ENCODE measurements at regions not wholly inside any gene's neighbourhood (a gene's known extent, or its start where the extent isn't known, plus 50 kb on each side); places are given as distances from the start of the nearest gene placed in this dataset.

GRCh38 chr16:5965321-5965720, 867.7 kb upstream of the EEF2KMT start:
- no peaks in the 10 kb centered on the region for H3K27me3 ChIP-seq (ENCODE audit: insufficient read depth)
- H3F3A ChIP-seq (replicated peaks; ENCODE audit: low read depth): no peaks in the 10 kb centered on the region
- Mint-ChIP-seq H3K27ac (no peak overlapping the region), H3K4me3 (no peak overlapping the region), H3K27me3 (ENCODE audit: insufficient read depth, low read depth, poor library complexity) (peaks cover 3% of the 10 kb centered on the region), H3K9me3 (no peaks in the 10 kb centered on the region), H3K4me1 (peaks cover 14% of the 10 kb centered on the region), H3K36me3 (ENCODE audit: low read depth) (no peaks in the 10 kb centered on the region)
- no peak overlapping the region for H3K4me3 ChIP-seq
- no peak overlapping the region for H3K4me2 ChIP-seq
- no peaks in the 10 kb centered on the region for H3K9me2 ChIP-seq (ENCODE audit: insufficient read depth)
- TF ChIP-seq CREB1 (CRISPR knock-in tag; IDR thresholded peaks at IDR 0.05; ENCODE audit: low read depth): no peak
- no peak for TF ChIP-seq ZNF331 (CRISPR knock-in tag; IDR thresholded peaks at IDR 0.05; ENCODE audit: low read depth)
- TF ChIP-seq JUNB (IDR thresholded peaks at IDR 0.05; ENCODE audit: unreplicated experiment): no peak
- no peak for TF ChIP-seq ZNF114 (CRISPR knock-in tag; IDR thresholded peaks at IDR 0.05)
- no peak for TF ChIP-seq POLR2AphosphoS5 (IDR thresholded peaks at IDR 0.05; ENCODE audit: low read depth)
- no peak for TF ChIP-seq STAT1 (IDR thresholded peaks at IDR 0.05; ENCODE audit: unreplicated experiment)
- no peak for TF ChIP-seq NANOG (IDR thresholded peaks at IDR 0.05; ENCODE audit: borderline replicate concordance)
- TF ChIP-seq EZH2 (IDR thresholded peaks at IDR 0.05; ENCODE audit: low read depth, unreplicated experiment): no peak
- H3K79me2 ChIP-seq (replicated peaks; ENCODE audit: insufficient read depth): no peaks in the 10 kb centered on the region
- H3K27ac ChIP-seq (ENCODE audit: low read depth): no peak overlapping the region
- DNase-seq (ENCODE audit: low spot score): no peak
- no peak for ATAC-seq
- no peak overlapping the region for H2AFZ ChIP-seq
- H4K20me1 ChIP-seq (replicated peaks; ENCODE audit: insufficient read depth): no peaks in the 10 kb centered on the region
- H3K4me1 ChIP-seq (ENCODE audit: insufficient read depth): no peaks in the 10 kb centered on the region; the same call in 1 of the 2 replicates
- 0 out of 2 replicates have a peak, but pooled peaks cover 3% of the 10 kb centered on the region for H3K36me3 ChIP-seq (ENCODE audit: insufficient read depth)

- H3K9me3 Mint-ChIP-seq: no peaks in the 10 kb centered on the region
- TF ChIP-seq EZH2phosphoT487 (IDR thresholded peaks at IDR 0.05; ENCODE audit: unreplicated experiment): no peak
- no peak for TF ChIP-seq ZNF331 (CRISPR knock-in tag; IDR thresholded peaks at IDR 0.05; ENCODE audit: low read depth)
- no peak for TF ChIP-seq STAT1 (IDR thresholded peaks at IDR 0.05; ENCODE audit: unreplicated experiment)
- TF ChIP-seq REST (IDR thresholded peaks at IDR 0.05; ENCODE audit: unreplicated experiment): no peak
- TF ChIP-seq POLR2AphosphoS5 (IDR thresholded peaks at IDR 0.05; ENCODE audit: low read depth): no peak
- TF ChIP-seq NANOG (IDR thresholded peaks at IDR 0.05; ENCODE audit: borderline replicate concordance): no peak
- TF ChIP-seq EZH2 (IDR thresholded peaks at IDR 0.05; ENCODE audit: low read depth, unreplicated experiment): no peak
- TF ChIP-seq CREB1 (CRISPR knock-in tag; IDR thresholded peaks at IDR 0.05; ENCODE audit: low read depth): no peak
- no peak for TF ChIP-seq CTCF (conservative IDR thresholded peaks at IDR 0.05; ENCODE audit: low read depth in 2 of 2)
- Histone ChIP-seq H3K4me1 (ENCODE audit: insufficient read depth) (no peaks in the 10 kb centered on the region), H3K79me2 (replicated peaks; ENCODE audit: insufficient read depth) (no peaks in the 10 kb centered on the region), H3F3A (replicated peaks; ENCODE audit: low read depth) (no peaks in the 10 kb centered on the region), H3K27me3 (ENCODE audit: insufficient read depth) (no peaks in the 10 kb centered on the region), H3K36me3 (ENCODE audit: insufficient read depth) (no peaks in the 10 kb centered on the region), H3K9me2 (ENCODE audit: insufficient read depth) (no peaks in the 10 kb centered on the region), H2AFZ (no peak overlapping the region), H4K20me1 (replicated peaks; ENCODE audit: insufficient read depth) (no peaks in the 10 kb centered on the region), H3K27ac (ENCODE audit: low read depth) (no peak overlapping the region), H3K4me3 (no peak overlapping the region), H3K4me2 (no peak overlapping the region)
- no peak overlapping the region for H3K27ac Mint-ChIP-seq
- H3K36me3 Mint-ChIP-seq (ENCODE audit: low read depth): no peaks in the 10 kb centered on the region
- ATAC-seq (no peak), DNase-seq (ENCODE audit: low spot score) (no peak)
- H3K27me3 Mint-ChIP-seq (ENCODE audit: insufficient read depth, low read depth, poor library complexity): peaks cover 3% of the 10 kb centered on the region
- H3K4me1 Mint-ChIP-seq: no peaks in the 10 kb centered on the region; the same call in 2 of the 3 replicates
- no peak overlapping the region for H3K4me3 Mint-ChIP-seq
These were observed 853.9 kb upstream of the EEF2KMT start for GRCh38 chr16:5951486-5951885.
